ENCODE measurements at regions not wholly inside any gene's neighbourhood (a gene's known extent, or its start where the extent isn't known, plus 50 kb on each side); places are given as distances from the start of the nearest gene placed in this dataset.

DNA sequence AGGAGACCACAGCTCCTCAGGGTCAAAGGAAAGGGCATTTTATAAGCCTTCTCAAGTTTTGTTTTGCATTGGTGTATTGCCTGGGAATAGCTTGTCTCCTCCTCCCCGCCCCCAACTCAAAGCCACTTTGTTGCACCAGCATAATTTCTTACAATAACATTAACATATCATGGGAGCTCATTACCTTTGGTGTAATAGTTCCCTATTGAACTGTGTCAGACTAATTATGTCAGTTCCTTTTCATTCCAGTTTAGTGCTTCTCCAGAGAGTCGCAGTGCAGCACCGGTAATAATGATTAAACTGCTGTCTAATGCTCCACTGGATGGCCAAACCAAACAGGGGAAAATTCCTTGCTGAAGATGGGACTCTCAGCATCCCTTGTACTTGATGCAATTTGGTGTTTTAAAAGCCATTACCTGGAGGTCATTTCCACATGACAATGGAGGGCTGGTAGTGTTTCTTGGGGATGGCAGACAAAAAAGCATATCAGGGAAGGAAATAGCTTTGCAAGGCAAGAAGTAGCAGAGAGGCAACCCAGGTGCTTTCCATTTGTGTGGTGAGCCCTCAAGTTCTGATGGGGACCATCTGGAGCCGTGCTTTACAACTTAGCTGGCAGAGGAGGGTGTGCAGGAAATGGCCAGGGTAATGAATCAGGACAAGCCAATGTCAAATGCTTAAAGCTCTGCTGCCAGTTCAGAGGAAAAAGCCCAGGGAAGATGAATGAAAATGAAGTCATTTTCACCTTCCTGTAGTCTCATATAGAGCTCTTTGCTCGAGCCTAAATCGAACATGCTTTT lies 91.5 kb upstream of the NLRP1 start:
- H3K27ac Mint-ChIP-seq: peak overlapping the region; percentile 11
- H3K4me1 Mint-ChIP-seq (ENCODE audit: low read depth): no peaks in the 10 kb centered on the region
- no peaks in the 10 kb centered on the region for H3K36me3 Mint-ChIP-seq (ENCODE audit: low read depth)
- no peak overlapping the region for H3K4me3 Mint-ChIP-seq
- peaks cover 19% of the 10 kb centered on the region for H3K27me3 Mint-ChIP-seq (ENCODE audit: low read depth)
- H3K9me3 Mint-ChIP-seq: no peaks in the 10 kb centered on the region

DNA sequence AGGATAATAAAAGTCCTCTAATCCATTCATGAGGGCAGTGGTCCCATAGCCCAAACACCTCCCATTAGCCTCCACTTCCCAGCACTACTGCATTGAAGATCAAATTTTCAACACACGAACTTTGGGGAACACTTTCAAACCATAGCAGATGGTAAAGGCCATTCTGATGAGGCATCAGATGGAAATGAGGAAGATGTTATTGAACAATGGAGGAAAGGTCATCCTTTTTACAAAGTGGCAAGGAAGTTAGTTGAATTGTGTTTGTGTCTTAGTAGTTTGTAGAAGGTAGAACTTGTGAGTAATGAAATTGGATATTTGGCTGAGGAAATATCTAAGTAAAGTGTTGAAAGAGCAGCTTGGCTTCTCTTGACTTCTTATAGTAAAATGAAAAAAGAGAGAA lies 93.3 kb upstream of the NLRP1 start:
- H3K4me1 Mint-ChIP-seq (ENCODE audit: low read depth): no peaks in the 10 kb centered on the region
- peaks cover 27% of the 10 kb centered on the region for H3K27me3 Mint-ChIP-seq (ENCODE audit: low read depth)
- H3K36me3 Mint-ChIP-seq (ENCODE audit: low read depth): no peaks in the 10 kb centered on the region
- H3K27ac Mint-ChIP-seq: no peak overlapping the region
- no peak overlapping the region for H3K4me3 Mint-ChIP-seq
- no peaks in the 10 kb centered on the region for H3K9me3 Mint-ChIP-seq

- no peak overlapping the region for H3K4me3 Mint-ChIP-seq
- no peak overlapping the region for H3K27ac Mint-ChIP-seq
- H3K4me1 Mint-ChIP-seq (ENCODE audit: low read depth): no peaks in the 10 kb centered on the region
- H3K36me3 Mint-ChIP-seq (ENCODE audit: low read depth): no peaks in the 10 kb centered on the region
- H3K9me3 Mint-ChIP-seq: no peaks in the 10 kb centered on the region
- H3K27me3 Mint-ChIP-seq (ENCODE audit: low read depth): peaks cover 27% of the 10 kb centered on the region
Observed at GRCh38 chr17:5678171-5678570, 93.9 kb upstream of the NLRP1 start.

- no peak overlapping the region for H3K4me3 Mint-ChIP-seq
- H3K4me1 Mint-ChIP-seq (ENCODE audit: low read depth): no peaks in the 10 kb centered on the region
- no peaks in the 10 kb centered on the region for H3K9me3 Mint-ChIP-seq
- H3K27ac Mint-ChIP-seq: no peak overlapping the region
- no peaks in the 10 kb centered on the region for H3K36me3 Mint-ChIP-seq (ENCODE audit: low read depth)
- H3K27me3 Mint-ChIP-seq (ENCODE audit: low read depth): peaks cover 27% of the 10 kb centered on the region
Observed at GRCh38 chr17:5680766-5681165, 96.5 kb upstream of the NLRP1 start.

- Mint-ChIP-seq H3K4me1 (ENCODE audit: low read depth) (no peaks in the 10 kb centered on the region), H3K4me3 (no peak overlapping the region), H3K27ac (no peak overlapping the region), H3K36me3 (ENCODE audit: low read depth) (no peaks in the 10 kb centered on the region), H3K9me3 (no peaks in the 10 kb centered on the region), H3K27me3 (ENCODE audit: low read depth) (peaks cover 21% of the 10 kb centered on the region)
Observed at GRCh38 chr17:5683241-5683640, 98.9 kb upstream of the NLRP1 start.

- Mint-ChIP-seq H3K4me3 (no peak overlapping the region), H3K27me3 (ENCODE audit: low read depth) (peaks cover 5% of the 10 kb centered on the region), H3K4me1 (ENCODE audit: low read depth) (no peaks in the 10 kb centered on the region), H3K9me3 (no peaks in the 10 kb centered on the region), H3K27ac (no peak overlapping the region), H3K36me3 (ENCODE audit: low read depth) (no peaks in the 10 kb centered on the region)
Observed at GRCh38 chr17:5686074-5686635, 101.8 kb upstream of the NLRP1 start.

- Mint-ChIP-seq H3K27ac (no peak overlapping the region), H3K4me3 (no peak overlapping the region), H3K9me3 (no peaks in the 10 kb centered on the region), H3K36me3 (ENCODE audit: low read depth) (no peaks in the 10 kb centered on the region), H3K27me3 (ENCODE audit: low read depth) (no peaks in the 10 kb centered on the region), H3K4me1 (ENCODE audit: low read depth) (no peaks in the 10 kb centered on the region)
Observed at GRCh38 chr17:5687646-5688045, 103.3 kb upstream of the NLRP1 start.

DNA sequence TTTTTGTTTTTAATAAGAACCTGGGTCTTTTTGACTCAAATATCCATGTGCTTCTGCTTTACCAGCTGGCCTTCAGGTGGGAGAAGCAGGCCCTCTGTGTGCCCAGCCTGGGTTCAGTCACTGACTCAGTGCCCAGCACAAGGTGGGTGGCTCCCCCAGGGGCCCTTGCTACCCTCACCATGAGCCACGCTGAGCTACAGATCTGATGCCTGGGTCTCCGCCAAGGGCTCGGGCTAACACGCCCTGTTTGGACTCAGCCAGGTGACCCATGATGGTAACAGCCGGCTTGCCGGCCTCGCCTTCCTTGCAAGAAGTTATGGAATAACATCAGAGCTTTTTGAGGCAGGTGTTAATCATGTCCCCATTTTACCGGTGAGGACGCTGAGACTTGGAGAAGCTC lies 109.5 kb upstream of the NLRP1 start:
- no peak overlapping the region for H3K4me3 Mint-ChIP-seq

DNA sequence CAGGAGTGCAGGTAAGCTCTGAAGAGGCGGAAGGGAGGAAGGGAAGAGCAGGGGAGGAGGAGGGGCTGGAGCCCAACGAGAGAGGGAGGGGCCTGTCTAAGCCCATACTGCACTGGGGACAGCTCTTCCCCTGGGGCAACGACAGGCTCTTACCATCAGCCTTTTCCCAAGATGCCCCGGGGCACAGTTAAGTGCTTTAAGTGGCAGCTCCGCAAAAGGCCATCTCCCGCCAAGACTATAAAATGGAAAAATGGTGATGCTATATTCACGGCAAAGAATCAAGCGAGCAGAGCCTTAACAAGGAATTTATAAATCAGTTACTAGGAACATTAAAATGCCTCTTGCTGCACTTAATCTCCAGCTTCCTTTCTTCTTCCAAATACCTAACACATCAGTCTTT lies 110.2 kb upstream of the NLRP1 start:
- Mint-ChIP-seq H3K36me3 (ENCODE audit: low read depth) (no peaks in the 10 kb centered on the region), H3K4me3 (no peak overlapping the region), H3K27me3 (ENCODE audit: low read depth) (peaks cover 5% of the 10 kb centered on the region), H3K9me3 (no peaks in the 10 kb centered on the region), H3K27ac (no peak overlapping the region), H3K4me1 (ENCODE audit: low read depth) (no peaks in the 10 kb centered on the region)

More for the DNA sequence above, 109.5 kb upstream of the NLRP1 start:
- Mint-ChIP-seq H3K27ac (no peak overlapping the region), H3K36me3 (ENCODE audit: low read depth) (no peaks in the 10 kb centered on the region), H3K9me3 (no peaks in the 10 kb centered on the region), H3K4me1 (ENCODE audit: low read depth) (no peaks in the 10 kb centered on the region), H3K27me3 (ENCODE audit: low read depth) (no peaks in the 10 kb centered on the region)

DNA sequence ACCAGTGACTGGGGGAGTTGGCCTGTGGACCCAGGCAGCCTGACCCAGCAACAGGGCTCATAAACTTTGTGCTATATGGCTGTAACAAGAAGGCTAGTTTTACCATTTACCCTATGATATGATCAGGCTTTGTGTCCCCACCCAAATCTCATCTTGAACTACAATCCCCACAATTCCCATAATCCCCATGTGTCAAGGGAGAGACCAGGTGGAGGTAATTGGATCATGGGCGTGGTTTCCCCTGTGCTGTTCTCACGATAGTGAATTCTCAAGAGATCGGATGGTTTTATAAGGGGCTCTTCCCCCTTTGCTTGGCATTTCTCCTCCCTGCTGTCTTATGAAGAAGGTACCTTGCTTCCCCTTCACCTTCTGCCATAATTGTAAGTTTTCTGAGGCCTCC lies 111.2 kb upstream of the NLRP1 start:
- H3K27ac Mint-ChIP-seq: no peak overlapping the region
- H3K9me3 Mint-ChIP-seq: no peaks in the 10 kb centered on the region
- peaks cover 5% of the 10 kb centered on the region for H3K27me3 Mint-ChIP-seq (ENCODE audit: low read depth)

GRCh38 chr17:5698959-5699358 lies 114.7 kb upstream of the NLRP1 start:
- no peaks in the 10 kb centered on the region for H3K4me1 Mint-ChIP-seq (ENCODE audit: low read depth)

More for the DNA sequence above, 111.2 kb upstream of the NLRP1 start:
- Mint-ChIP-seq H3K36me3 (ENCODE audit: low read depth) (no peaks in the 10 kb centered on the region), H3K4me1 (ENCODE audit: low read depth) (no peaks in the 10 kb centered on the region), H3K4me3 (no peak overlapping the region)

DNA sequence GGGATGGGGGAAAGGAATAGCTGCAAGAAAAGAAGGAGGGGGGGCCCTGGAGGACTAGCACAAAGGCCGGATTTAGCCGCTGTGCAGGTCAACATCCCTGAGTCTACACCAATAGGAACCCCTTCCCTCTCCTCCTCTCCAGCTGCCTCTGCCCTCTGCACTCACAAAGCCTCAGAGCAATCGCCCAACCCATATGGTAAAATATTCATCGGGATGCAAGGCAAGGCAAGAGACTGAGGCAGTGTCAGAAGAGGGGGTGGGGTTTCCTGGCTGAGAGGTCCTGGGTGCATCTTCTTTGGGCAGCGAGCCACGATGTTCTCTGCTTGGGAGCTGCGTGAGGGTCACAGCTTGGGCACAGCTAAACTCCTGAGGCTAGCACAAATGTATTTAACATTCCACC lies 115.5 kb upstream of the NLRP1 start:
- no peaks in the 10 kb centered on the region for H3K9me3 Mint-ChIP-seq
- H3K4me3 Mint-ChIP-seq: no peak overlapping the region
- no peaks in the 10 kb centered on the region for H3K4me1 Mint-ChIP-seq (ENCODE audit: low read depth)
- peaks cover 5% of the 10 kb centered on the region for H3K27me3 Mint-ChIP-seq (ENCODE audit: low read depth)
- no peak overlapping the region for H3K27ac Mint-ChIP-seq
- no peaks in the 10 kb centered on the region for H3K36me3 Mint-ChIP-seq (ENCODE audit: low read depth)

More at GRCh38 chr17:5698959-5699358, 114.7 kb upstream of the NLRP1 start:
- Mint-ChIP-seq H3K9me3 (no peaks in the 10 kb centered on the region), H3K4me3 (no peak overlapping the region), H3K27ac (no peak overlapping the region), H3K36me3 (ENCODE audit: low read depth) (no peaks in the 10 kb centered on the region), H3K27me3 (ENCODE audit: low read depth) (peaks cover 5% of the 10 kb centered on the region)

- no peak overlapping the region for H3K27ac Mint-ChIP-seq
- H3K4me1 Mint-ChIP-seq (ENCODE audit: low read depth): no peaks in the 10 kb centered on the region
- no peaks in the 10 kb centered on the region for H3K9me3 Mint-ChIP-seq
- H3K27me3 Mint-ChIP-seq (ENCODE audit: low read depth): peaks cover 5% of the 10 kb centered on the region
- no peak overlapping the region for H3K4me3 Mint-ChIP-seq
- H3K36me3 Mint-ChIP-seq (ENCODE audit: low read depth): no peaks in the 10 kb centered on the region
Observed at GRCh38 chr17:5700745-5701144, 116.4 kb upstream of the NLRP1 start.

GRCh38 chr17:5701381-5701780 lies 117.1 kb upstream of the NLRP1 start:
- Mint-ChIP-seq H3K4me1 (ENCODE audit: low read depth) (no peaks in the 10 kb centered on the region), H3K4me3 (no peak overlapping the region), H3K9me3 (no peaks in the 10 kb centered on the region), H3K27me3 (ENCODE audit: low read depth) (peaks cover 5% of the 10 kb centered on the region), H3K36me3 (ENCODE audit: low read depth) (no peaks in the 10 kb centered on the region), H3K27ac (no peak overlapping the region)

GRCh38 chr17:5702951-5703510 lies 118.7 kb upstream of the NLRP1 start:
- Mint-ChIP-seq H3K36me3 (ENCODE audit: low read depth) (no peaks in the 10 kb centered on the region), H3K9me3 (peaks cover under 1% of the 10 kb centered on the region), H3K4me1 (ENCODE audit: low read depth) (no peaks in the 10 kb centered on the region), H3K4me3 (no peak overlapping the region), H3K27me3 (ENCODE audit: low read depth) (peaks cover 5% of the 10 kb centered on the region), H3K27ac (no peak overlapping the region)

Measured in T-helper 1 cell treated with Interleukin-12 subunit alpha and Interleukin-12 subunit beta and Interleukin-4 antibody, amounts not matched to agents 30 μg/mL and 1 μg/mL, for 36 hours (primary cell).